SK-MEL-5 (cell line): ENCODE measurements at regions not wholly inside any gene's neighbourhood (a gene's known extent, or its start where the extent isn't known, plus 50 kb on each side); places are given as distances from the start of the nearest gene placed in this dataset.

ENCODE experiments used
- DNase-seq: peaks from one replicate; pipeline ENCODE4 v3.0.0-alpha.2; 2016; ENCODE audit warnings: low read depth, low spot score
- in situ Hi-C: cut with HindIII; loops from 2 replicates; pipeline ENCODE4 v1.10.0; 2016; ENCODE audit warnings: low sequenced_read_pairs, high pct_unique_total_duplicates, low pct_unique_long_range_greater_than_20kb
- small RNA-seq, 2 experiments: library from RNA; depleted of rRNA; stranded (forward); fragments of <200 nt; gene quantifications; one replicate each; pipeline ENCODE3, GENCODE V24; 2014

GRCh38 chr4:146577111-146577510 is 55.4 kb upstream of the SLC10A7 start:
- in situ Hi-C loops = no loop called here
- no peak for DNase-seq

- in situ Hi-C loops = no loop called here
- peak; percentile 22 for DNase-seq
These were observed 55.8 kb upstream of the POU4F2 start for GRCh38 chr4:146582864-146583263.

GRCh38 chr4:146585761-146586333 is 52.8 kb upstream of the POU4F2 start:
- in situ Hi-C loops = no loop called here
- no peak for DNase-seq

Small RNA genes lying in the stretch of these regions (small RNA-seq; reads per million reads assigned to genes)
- gene RNU1-44P = 0 to 0.19 reads per million in 2 experiments
